ENCODE measurements at regions not wholly inside any gene's neighbourhood (a gene's known extent, or its start where the extent isn't known, plus 50 kb on each side); places are given as distances from the start of the nearest gene placed in this dataset.

GRCh38 chr5:98432378-98432777 is 341.1 kb upstream of the RGMB start:
- TF ChIP-seq CTCF (IDR thresholded peaks at IDR 0.05; ENCODE audit: insufficient read depth, low read depth, low read length) (no peak), EZH2 (IDR thresholded peaks at IDR 0.05; ENCODE audit: insufficient read depth, low read length) (no peak)
